ENCODE measurements at regions not wholly inside any gene's neighbourhood (a gene's known extent, or its start where the extent isn't known, plus 50 kb on each side); places are given as distances from the start of the nearest gene placed in this dataset.

- H3K27ac Mint-ChIP-seq = no peak overlapping the region
- H3K4me3 Mint-ChIP-seq = no peak overlapping the region
- H3K4me1 Mint-ChIP-seq = peaks cover 8% of the 10 kb centered on the region
- no peaks in the 10 kb centered on the region for H3K9me3 Mint-ChIP-seq
- no peaks in the 10 kb centered on the region for H3K36me3 Mint-ChIP-seq
- H3K27me3 Mint-ChIP-seq = no peaks in the 10 kb centered on the region
- DNase-seq = no peak
- CTCF ChIA-PET = interaction anchor here (0.5 kb wide), 1 partner anchor 555 kb away, joined by 3 read pairs; no protein-coding TSS in a partner anchor
These were observed 450.6 kb upstream of the ARHGEF26 start for GRCh38 chr3:153670577-153670976.

- no peak overlapping the region for H3K4me3 Mint-ChIP-seq
- CTCF ChIA-PET = no interaction called here
These were observed 447.3 kb upstream of the ARHGEF26 start for GRCh38 chr3:153673853-153674252.

DNA sequence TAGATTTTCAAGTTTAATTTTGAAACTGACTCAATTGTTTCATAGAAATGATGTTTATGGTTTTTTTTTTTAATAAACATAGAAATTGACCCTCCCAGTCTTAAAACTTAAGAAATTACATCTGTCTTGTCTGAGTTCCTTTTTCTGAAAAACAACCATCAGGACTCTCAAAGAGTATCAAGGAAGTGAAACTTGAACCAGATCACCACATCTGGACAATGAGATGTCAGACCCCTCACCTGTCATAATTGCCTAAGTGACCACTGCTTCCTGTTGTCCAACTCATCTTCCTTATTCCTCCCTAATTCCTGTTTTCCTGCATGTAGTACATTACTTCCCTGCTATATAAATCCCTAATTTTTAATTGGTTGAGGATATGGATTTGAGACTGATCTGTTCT is 441.5 kb upstream of the ARHGEF26 start:
- DNase-seq = no peak
- H3K27me3 Mint-ChIP-seq = no peaks in the 10 kb centered on the region

More at GRCh38 chr3:153673853-153674252, 447.3 kb upstream of the ARHGEF26 start:
- Mint-ChIP-seq H3K9me3 (no peaks in the 10 kb centered on the region), H3K27ac (no peak overlapping the region), H3K36me3 (no peaks in the 10 kb centered on the region), H3K27me3 (no peaks in the 10 kb centered on the region), H3K4me1 (peaks cover 8% of the 10 kb centered on the region)
- DNase-seq = no peak

GRCh38 chr3:153680526-153680925 is 440.7 kb upstream of the ARHGEF26 start:
- no peak overlapping the region for H3K27ac Mint-ChIP-seq
- CTCF ChIA-PET = interaction anchor here (0.6 to 0.8 kb wide), 2 partner anchors 149 to 390 kb away, joined by 3 read pairs; no protein-coding TSS in a partner anchor
- H3K27me3 Mint-ChIP-seq = no peaks in the 10 kb centered on the region
- DNase-seq = no peak
- peaks cover 8% of the 10 kb centered on the region for H3K4me1 Mint-ChIP-seq
- no peaks in the 10 kb centered on the region for H3K9me3 Mint-ChIP-seq
- H3K36me3 Mint-ChIP-seq = no peaks in the 10 kb centered on the region
- no peak overlapping the region for H3K4me3 Mint-ChIP-seq

More for the DNA sequence above, 441.5 kb upstream of the ARHGEF26 start:
- Mint-ChIP-seq H3K9me3 (no peaks in the 10 kb centered on the region), H3K27ac (no peak overlapping the region), H3K4me3 (no peak overlapping the region), H3K4me1 (peaks cover 8% of the 10 kb centered on the region), H3K36me3 (no peaks in the 10 kb centered on the region)
- CTCF ChIA-PET = no interaction called here

DNA sequence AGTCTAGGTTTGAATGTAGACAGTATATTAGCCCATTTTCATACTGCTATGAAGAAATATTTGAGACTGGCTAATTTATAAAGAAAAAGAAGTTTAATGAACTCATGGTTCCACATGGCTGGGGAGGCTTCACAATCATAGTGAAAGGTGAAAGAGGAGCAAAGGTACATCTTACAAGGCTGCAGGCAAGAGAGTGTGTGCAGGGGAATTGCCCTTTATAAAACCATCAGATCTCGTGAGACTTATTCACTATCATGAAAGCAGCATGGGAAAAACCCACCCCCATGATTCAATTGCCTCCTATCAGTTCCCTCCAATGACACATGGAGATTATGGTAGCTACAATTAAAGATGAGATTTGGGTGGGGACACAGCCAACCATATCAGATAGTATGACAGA is 440.1 kb upstream of the ARHGEF26 start:
- Mint-ChIP-seq H3K27ac (no peak overlapping the region), H3K4me1 (peaks cover 8% of the 10 kb centered on the region), H3K36me3 (no peaks in the 10 kb centered on the region), H3K27me3 (no peaks in the 10 kb centered on the region), H3K4me3 (no peak overlapping the region), H3K9me3 (no peaks in the 10 kb centered on the region)
- DNase-seq = no peak
- CTCF ChIA-PET = interaction anchor here (0.6 to 0.8 kb wide), 2 partner anchors 150 to 391 kb away, joined by 3 read pairs; no protein-coding TSS in a partner anchor

DNA sequence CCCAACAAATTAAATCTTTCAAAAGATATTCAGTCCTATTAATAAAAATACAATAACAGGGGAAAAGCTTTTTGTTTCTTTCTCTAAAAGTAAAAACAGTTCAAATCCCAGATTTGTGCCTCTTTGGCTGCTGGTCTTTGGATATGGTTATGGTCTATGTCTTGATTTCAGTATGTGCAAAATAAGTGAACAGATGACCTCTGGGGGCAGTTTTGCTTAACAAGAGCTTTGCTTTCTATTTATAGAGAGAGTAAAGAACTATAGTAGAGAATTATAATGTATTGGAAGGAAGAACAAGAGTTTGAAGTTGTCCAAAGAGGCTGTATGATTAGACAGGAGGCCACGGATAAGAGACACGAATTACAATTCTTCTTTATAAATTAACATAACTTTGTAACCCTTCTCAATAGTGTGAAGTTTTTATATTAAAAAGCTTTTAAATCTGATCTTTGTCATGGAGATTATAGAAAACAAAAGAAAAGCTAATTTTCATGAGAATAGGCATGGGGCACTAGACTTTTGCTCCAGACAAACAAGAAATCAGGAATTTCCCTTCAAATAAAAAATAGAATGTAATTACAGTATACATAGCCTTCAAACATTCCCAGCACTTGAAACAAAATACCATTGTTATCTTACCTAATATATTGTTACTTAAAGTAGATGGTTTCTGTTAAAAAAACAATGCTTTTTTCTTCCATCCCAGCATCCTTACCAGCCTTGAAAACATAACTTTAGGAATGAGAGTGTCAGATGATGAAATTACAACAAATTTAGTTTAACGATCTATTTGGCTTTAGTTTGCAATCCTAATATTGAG is 432.7 kb upstream of the ARHGEF26 start:
- CTCF ChIA-PET = no interaction called here
- H3K9me3 Mint-ChIP-seq = no peaks in the 10 kb centered on the region
- no peaks in the 10 kb centered on the region for H3K4me1 Mint-ChIP-seq
- no peaks in the 10 kb centered on the region for H3K36me3 Mint-ChIP-seq
- no peaks in the 10 kb centered on the region for H3K27me3 Mint-ChIP-seq
- no peak overlapping the region for H3K27ac Mint-ChIP-seq
- no peak for DNase-seq
- H3K4me3 Mint-ChIP-seq = no peak overlapping the region

GRCh38 chr3:153693207-153693606 is 428.0 kb upstream of the ARHGEF26 start:
- CTCF ChIA-PET = no interaction called here
- H3K9me3 Mint-ChIP-seq = no peaks in the 10 kb centered on the region
- no peaks in the 10 kb centered on the region for H3K4me1 Mint-ChIP-seq
- H3K4me3 Mint-ChIP-seq = no peak overlapping the region
- DNase-seq = no peak
- no peak overlapping the region for H3K27ac Mint-ChIP-seq
- H3K36me3 Mint-ChIP-seq = no peaks in the 10 kb centered on the region
- H3K27me3 Mint-ChIP-seq = no peaks in the 10 kb centered on the region

DNA sequence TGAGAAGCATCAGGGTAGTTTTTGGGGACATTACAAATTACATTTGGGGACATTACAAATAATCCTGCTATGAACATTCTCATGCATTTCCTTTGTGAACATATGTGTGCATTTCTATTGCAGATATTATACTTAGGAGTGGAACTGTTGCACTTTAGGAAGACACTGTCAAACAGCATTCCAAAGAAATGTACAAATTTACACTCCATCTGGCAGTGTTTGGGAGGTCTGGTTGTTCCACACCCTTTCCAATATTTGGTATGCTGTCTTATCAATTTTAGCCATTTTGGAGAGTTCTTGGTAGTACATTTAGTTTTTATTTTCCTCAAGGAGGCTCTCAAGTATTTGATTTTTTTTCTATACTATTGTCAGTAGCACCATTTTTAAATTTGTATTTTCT is 419.1 kb upstream of the ARHGEF26 start:
- Mint-ChIP-seq H3K9me3 (no peaks in the 10 kb centered on the region), H3K36me3 (no peaks in the 10 kb centered on the region), H3K4me1 (no peaks in the 10 kb centered on the region), H3K27me3 (peaks cover 8% of the 10 kb centered on the region), H3K4me3 (no peak overlapping the region), H3K27ac (no peak overlapping the region)
- DNase-seq = no peak
- CTCF ChIA-PET = no interaction called here

- Mint-ChIP-seq H3K9me3 (no peaks in the 10 kb centered on the region), H3K4me1 (no peaks in the 10 kb centered on the region), H3K4me3 (no peak overlapping the region), H3K36me3 (no peaks in the 10 kb centered on the region), H3K27ac (no peak overlapping the region), H3K27me3 (peaks cover 8% of the 10 kb centered on the region)
- CTCF ChIA-PET = no interaction called here
- DNase-seq = no peak
These were observed 417.1 kb upstream of the ARHGEF26 start for GRCh38 chr3:153704115-153704514.

DNA sequence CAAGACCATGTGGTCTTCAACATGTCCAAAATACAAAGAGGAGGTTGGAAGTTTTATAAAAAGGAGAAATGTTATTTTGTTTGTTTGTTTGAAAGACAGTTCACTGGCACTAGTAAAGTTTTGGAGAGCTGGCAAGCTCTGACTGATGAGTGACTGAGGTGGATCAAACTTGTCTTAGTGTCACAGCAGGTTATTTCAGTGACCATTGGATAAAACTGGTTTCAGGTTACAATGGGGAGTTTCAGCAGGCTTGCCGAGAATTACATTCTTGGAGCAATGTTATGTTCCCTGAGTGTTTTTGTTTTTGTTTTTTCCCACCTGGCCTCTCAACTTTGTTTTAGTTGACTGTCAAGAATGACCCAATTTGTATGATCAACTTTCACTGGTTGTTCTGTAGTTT is 414.5 kb upstream of the ARHGEF26 start:
- H3K4me3 Mint-ChIP-seq = no peak overlapping the region
- peaks cover 4% of the 10 kb centered on the region for H3K27me3 Mint-ChIP-seq
- H3K36me3 Mint-ChIP-seq = no peaks in the 10 kb centered on the region
- no peak for DNase-seq
- H3K27ac Mint-ChIP-seq = no peak overlapping the region
- CTCF ChIA-PET = no interaction called here
- no peaks in the 10 kb centered on the region for H3K4me1 Mint-ChIP-seq
- no peaks in the 10 kb centered on the region for H3K9me3 Mint-ChIP-seq

GRCh38 chr3:153714016-153714415 is 407.2 kb upstream of the ARHGEF26 start:
- H3K9me3 Mint-ChIP-seq = no peaks in the 10 kb centered on the region
- no peak for DNase-seq
- H3K4me1 Mint-ChIP-seq = no peaks in the 10 kb centered on the region
- H3K27ac Mint-ChIP-seq = no peak overlapping the region
- no peaks in the 10 kb centered on the region for H3K36me3 Mint-ChIP-seq
- CTCF ChIA-PET = no interaction called here
- H3K4me3 Mint-ChIP-seq = no peak overlapping the region
- no peaks in the 10 kb centered on the region for H3K27me3 Mint-ChIP-seq

DNA sequence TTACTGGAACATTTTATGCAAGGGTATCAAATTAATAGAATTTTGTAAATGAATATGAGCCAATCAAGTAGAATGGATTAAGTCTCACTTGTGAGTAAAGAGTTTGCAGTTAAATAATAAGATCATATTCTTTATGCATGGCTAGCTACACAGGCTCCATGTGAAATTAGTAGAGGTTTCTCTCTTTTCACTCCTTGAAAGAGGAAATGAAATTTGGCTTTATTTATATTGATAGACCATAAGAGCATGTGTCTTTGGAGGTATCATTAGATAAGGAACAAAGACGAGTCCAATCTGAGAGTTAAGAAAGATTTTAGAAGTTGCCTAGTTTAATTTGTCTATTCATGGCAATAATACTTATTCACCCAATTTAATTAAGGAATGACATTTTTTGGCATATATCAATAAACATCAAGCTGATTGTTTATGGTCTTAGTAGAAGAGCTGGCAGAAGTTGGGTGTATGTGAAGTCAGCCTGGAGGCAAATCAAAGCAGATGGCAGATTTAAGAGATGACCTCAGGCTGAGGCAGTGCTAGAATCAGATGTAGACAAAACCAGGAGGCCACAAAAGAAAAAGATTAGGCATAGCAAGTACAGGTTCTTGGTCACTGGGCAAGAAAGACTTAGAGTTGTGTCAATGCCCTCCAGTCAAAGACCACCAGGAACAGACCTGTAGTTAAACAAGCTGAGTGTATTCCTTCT is 406.5 kb upstream of the ARHGEF26 start:
- CTCF ChIA-PET = no interaction called here
- DNase-seq = no peak
- no peaks in the 10 kb centered on the region for H3K36me3 Mint-ChIP-seq
- no peaks in the 10 kb centered on the region for H3K9me3 Mint-ChIP-seq
- H3K4me3 Mint-ChIP-seq = no peak overlapping the region
- no peak overlapping the region for H3K27ac Mint-ChIP-seq
- H3K4me1 Mint-ChIP-seq = no peaks in the 10 kb centered on the region
- no peaks in the 10 kb centered on the region for H3K27me3 Mint-ChIP-seq

- H3K27ac Mint-ChIP-seq = no peak overlapping the region
These were observed 399.0 kb upstream of the ARHGEF26 start for GRCh38 chr3:153722157-153722556.

DNA sequence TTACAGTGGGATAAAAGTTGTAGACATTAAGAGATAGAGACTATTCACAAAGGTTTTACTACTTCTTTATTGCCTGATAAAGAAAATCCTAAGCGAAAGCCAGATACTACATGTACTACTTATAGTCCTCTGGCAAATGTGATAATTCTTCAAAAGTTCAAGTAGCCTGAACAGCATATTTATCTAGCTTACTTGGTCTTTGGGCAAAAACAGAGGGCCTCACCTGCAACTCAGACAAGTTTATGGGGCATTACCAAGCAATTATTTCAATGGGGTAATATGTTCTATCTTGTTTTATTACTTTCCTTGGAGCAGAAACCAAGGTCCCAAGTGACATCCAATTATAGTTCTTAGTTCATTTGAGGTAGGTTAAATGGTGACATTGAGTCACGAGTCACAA is 390.1 kb upstream of the ARHGEF26 start:
- CTCF ChIA-PET = no interaction called here
- Mint-ChIP-seq H3K27me3 (peaks cover 6% of the 10 kb centered on the region), H3K9me3 (peaks cover 8% of the 10 kb centered on the region), H3K27ac (no peak overlapping the region), H3K4me3 (no peak overlapping the region), H3K4me1 (no peaks in the 10 kb centered on the region), H3K36me3 (no peaks in the 10 kb centered on the region)
- DNase-seq = no peak

More at GRCh38 chr3:153722157-153722556, 399.0 kb upstream of the ARHGEF26 start:
- no peaks in the 10 kb centered on the region for H3K36me3 Mint-ChIP-seq
- no peak for DNase-seq
- peaks cover 4% of the 10 kb centered on the region for H3K27me3 Mint-ChIP-seq
- no peak overlapping the region for H3K4me3 Mint-ChIP-seq
- H3K4me1 Mint-ChIP-seq = no peaks in the 10 kb centered on the region
- H3K9me3 Mint-ChIP-seq = no peaks in the 10 kb centered on the region
- CTCF ChIA-PET = interaction anchor here (0.7 kb wide), 1 partner anchor 52 kb away, joined by 3 read pairs; no protein-coding TSS in a partner anchor

All from activated naive CD4-positive, alpha-beta T cell treated with anti-CD3 and anti-CD28 coated beads, Interleukin-2, amount 10 ng/mL, durations not matched to agents 7 days and 5 days (primary cell).